Testis (tissue), 2 donors: ENCODE measurements at regions not wholly inside any gene's neighbourhood (a gene's known extent, or its start where the extent isn't known, plus 50 kb on each side); places are given as distances from the start of the nearest gene placed in this dataset.

Source experiments
- POLR2A ChIP-seq: fragments of 450-650 bp; IDR thresholded peaks from one replicate; pipeline ENCODE4 v1.6.1; 2017; ENCODE audit warnings: antibody characterized with exemption, mild to moderate bottlenecking, moderate library complexity
- TF ChIP-seq, protein P1 (sequence below), 3 experiments: fragments of 450-650 bp in 2 of 3; fragments of 200-600 bp in 1 of 3; sonication (generic) in 1 of 3; IDR thresholded peaks; one replicate each; pipeline ENCODE4 v1.5.1; 2016 to 2019; ENCODE audit warnings: antibody characterized with exemption in 3 of 3, mild to moderate bottlenecking in 2 of 3, moderate library complexity in 1 of 3

DNA sequence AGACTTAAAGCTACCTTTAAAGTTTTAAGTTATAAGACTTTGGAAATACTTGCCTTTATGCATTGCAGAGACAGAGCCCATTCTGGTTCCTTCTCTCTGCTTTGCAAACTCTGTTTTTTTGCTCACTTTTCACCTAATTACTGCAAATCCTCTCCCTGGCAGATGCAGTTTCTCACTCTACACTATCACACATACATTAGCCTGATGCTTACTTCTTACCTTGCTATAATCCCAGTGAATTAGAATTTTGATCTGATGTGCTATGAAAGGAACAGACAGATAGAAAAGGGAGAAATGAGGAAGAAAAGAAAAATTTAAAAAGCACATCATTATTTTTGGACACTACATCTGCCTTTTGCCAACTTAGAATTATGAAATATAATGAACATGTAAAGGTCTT, 489.5 kb upstream of the EDIL3 start:
- no peak for TF ChIP-seq POLR2A
- TF ChIP-seq, protein P1, sequence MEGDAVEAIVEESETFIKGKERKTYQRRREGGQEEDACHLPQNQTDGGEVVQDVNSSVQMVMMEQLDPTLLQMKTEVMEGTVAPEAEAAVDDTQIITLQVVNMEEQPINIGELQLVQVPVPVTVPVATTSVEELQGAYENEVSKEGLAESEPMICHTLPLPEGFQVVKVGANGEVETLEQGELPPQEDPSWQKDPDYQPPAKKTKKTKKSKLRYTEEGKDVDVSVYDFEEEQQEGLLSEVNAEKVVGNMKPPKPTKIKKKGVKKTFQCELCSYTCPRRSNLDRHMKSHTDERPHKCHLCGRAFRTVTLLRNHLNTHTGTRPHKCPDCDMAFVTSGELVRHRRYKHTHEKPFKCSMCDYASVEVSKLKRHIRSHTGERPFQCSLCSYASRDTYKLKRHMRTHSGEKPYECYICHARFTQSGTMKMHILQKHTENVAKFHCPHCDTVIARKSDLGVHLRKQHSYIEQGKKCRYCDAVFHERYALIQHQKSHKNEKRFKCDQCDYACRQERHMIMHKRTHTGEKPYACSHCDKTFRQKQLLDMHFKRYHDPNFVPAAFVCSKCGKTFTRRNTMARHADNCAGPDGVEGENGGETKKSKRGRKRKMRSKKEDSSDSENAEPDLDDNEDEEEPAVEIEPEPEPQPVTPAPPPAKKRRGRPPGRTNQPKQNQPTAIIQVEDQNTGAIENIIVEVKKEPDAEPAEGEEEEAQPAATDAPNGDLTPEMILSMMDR (IDR thresholded peaks at IDR 0.05): no peak
